ENCODE measurements at regions not wholly inside any gene's neighbourhood (a gene's known extent, or its start where the extent isn't known, plus 50 kb on each side); places are given as distances from the start of the nearest gene placed in this dataset.

GRCh38 chr22:42217752-42218280 is 52.6 kb downstream of the TCF20 start:
- H3K9me3 Mint-ChIP-seq: no peaks in the 10 kb centered on the region
- DNase-seq (ENCODE audit: low spot score): no peak
- H3K4me3 Mint-ChIP-seq (ENCODE audit: low read depth): no peak overlapping the region
- intact Hi-C loops (cut with micrococcal nuclease): loop anchor here (2.0 to 5.0 kb wide), 2 partner anchors 15 to 49 kb away; no protein-coding TSS in a partner anchor
- peaks cover 29% of the 10 kb centered on the region for H3K4me1 Mint-ChIP-seq (ENCODE audit: low read depth)
- peaks cover 23% of the 10 kb centered on the region for H3K36me3 Mint-ChIP-seq (ENCODE audit: low read depth)
- H3K27me3 Mint-ChIP-seq (ENCODE audit: low read depth): no peaks in the 10 kb centered on the region
- H3K27ac Mint-ChIP-seq: peak overlapping the region; percentile 89

GRCh38 chr22:42217019-42217751 is 53.3 kb downstream of the TCF20 start:
- Mint-ChIP-seq H3K27ac (peak overlapping the region; percentile 89), H3K9me3 (no peaks in the 10 kb centered on the region), H3K4me1 (ENCODE audit: low read depth) (peaks cover 23% of the 10 kb centered on the region), H3K27me3 (ENCODE audit: low read depth) (no peaks in the 10 kb centered on the region), H3K4me3 (ENCODE audit: low read depth) (no peak overlapping the region), H3K36me3 (ENCODE audit: low read depth) (peaks cover 27% of the 10 kb centered on the region)
- DNase-seq (ENCODE audit: low spot score): no peak
- intact Hi-C loops (cut with micrococcal nuclease): loop anchor here (2.0 to 5.0 kb wide), 2 partner anchors 14 to 50 kb away; no protein-coding TSS in a partner anchor

DNA sequence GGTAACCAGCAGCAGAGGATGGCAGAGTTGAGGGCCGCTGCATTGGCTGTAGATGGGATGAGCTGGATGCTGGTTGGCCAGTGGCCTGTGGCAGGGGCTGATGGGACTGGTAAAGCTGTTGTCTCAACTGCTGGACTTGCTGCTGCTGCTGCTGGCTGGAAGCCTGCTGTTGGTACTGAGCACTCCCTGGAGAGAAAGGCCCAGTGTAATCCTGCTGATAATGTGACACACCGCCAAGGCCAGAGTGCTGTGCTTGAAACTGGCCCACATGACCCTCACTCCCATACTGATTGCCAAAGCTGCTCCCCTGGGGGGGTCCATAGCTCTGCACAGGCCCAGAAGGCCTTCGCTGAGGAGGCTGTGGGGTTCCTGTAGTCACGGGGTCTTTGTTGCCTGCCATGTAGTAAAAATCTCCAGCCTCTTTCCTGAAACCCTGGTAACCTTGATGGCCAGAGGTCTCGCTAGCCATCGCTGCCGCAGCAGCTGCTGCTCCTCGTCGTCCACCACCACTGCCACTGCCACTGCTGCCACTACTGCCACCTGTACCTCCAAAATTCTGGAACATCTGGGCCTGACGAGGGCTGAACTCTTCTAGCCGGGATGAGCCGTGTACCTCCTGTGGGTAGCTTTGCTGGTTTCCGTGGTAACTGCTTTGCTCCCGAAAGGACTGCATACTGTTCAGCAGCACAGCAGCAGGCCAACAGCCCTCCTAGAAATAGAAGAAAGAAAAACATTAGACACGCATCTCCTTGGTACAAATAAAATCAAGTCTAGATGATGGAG is 55.6 kb downstream of the TCF20 start:
- Mint-ChIP-seq H3K9me3 (no peaks in the 10 kb centered on the region), H3K4me1 (ENCODE audit: low read depth) (peaks cover 27% of the 10 kb centered on the region), H3K27ac (no peak overlapping the region), H3K27me3 (ENCODE audit: low read depth) (no peaks in the 10 kb centered on the region), H3K36me3 (ENCODE audit: low read depth) (peaks cover 49% of the 10 kb centered on the region), H3K4me3 (ENCODE audit: low read depth) (no peak overlapping the region)
- DNase-seq (ENCODE audit: low spot score): no peak
- intact Hi-C loops (cut with micrococcal nuclease): loop anchor here (5.0 kb wide), 1 partner anchor 52 kb away; no protein-coding TSS in a partner anchor

DNA sequence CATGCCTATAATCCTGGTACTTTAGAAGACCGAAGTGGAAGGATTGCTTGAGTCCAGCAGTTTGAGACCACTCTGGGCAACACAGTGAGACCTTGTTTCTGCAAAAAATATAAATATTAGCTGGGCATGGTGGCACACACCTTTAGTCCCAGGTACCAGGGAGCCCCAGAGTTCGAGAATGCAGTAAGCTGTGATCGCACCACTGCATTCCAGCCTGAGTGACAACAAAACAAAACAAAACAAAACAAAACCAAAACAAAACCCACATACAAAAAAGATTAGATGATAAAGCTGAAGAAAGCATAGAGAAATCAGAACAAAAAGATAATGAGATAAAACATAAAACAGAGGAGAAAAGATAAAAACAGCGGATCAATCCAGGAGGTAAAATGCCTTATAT is 62.1 kb downstream of the TCF20 start:
- Mint-ChIP-seq H3K36me3 (ENCODE audit: low read depth) (peaks cover 69% of the 10 kb centered on the region), H3K4me3 (ENCODE audit: low read depth) (peak overlapping the region; percentile 7), H3K27ac (peak overlapping the region; percentile 53), H3K4me1 (ENCODE audit: low read depth) (peaks cover 36% of the 10 kb centered on the region), H3K9me3 (no peaks in the 10 kb centered on the region), H3K27me3 (ENCODE audit: low read depth) (no peaks in the 10 kb centered on the region)
- DNase-seq (ENCODE audit: low spot score): no peak
- intact Hi-C loops (cut with micrococcal nuclease): no loop called here

- H3K9me3 Mint-ChIP-seq: no peaks in the 10 kb centered on the region
- intact Hi-C loops (cut with micrococcal nuclease): no loop called here
- DNase-seq (ENCODE audit: low spot score): no peak
- H3K36me3 Mint-ChIP-seq (ENCODE audit: low read depth): peaks cover 67% of the 10 kb centered on the region
- no peaks in the 10 kb centered on the region for H3K27me3 Mint-ChIP-seq (ENCODE audit: low read depth)
- no peak overlapping the region for H3K4me3 Mint-ChIP-seq (ENCODE audit: low read depth)
- no peak overlapping the region for H3K27ac Mint-ChIP-seq
- H3K4me1 Mint-ChIP-seq (ENCODE audit: low read depth): peaks cover 41% of the 10 kb centered on the region
Measured at GRCh38 chr22:42207918-42208317, 62.5 kb downstream of the TCF20 start.

- no peak for DNase-seq (ENCODE audit: low spot score)
- Mint-ChIP-seq H3K9me3 (no peaks in the 10 kb centered on the region), H3K4me1 (ENCODE audit: low read depth) (peaks cover 47% of the 10 kb centered on the region), H3K27ac (no peak overlapping the region), H3K36me3 (ENCODE audit: low read depth) (peaks cover 57% of the 10 kb centered on the region), H3K27me3 (ENCODE audit: low read depth) (no peaks in the 10 kb centered on the region), H3K4me3 (ENCODE audit: low read depth) (no peak overlapping the region)
- intact Hi-C loops (cut with micrococcal nuclease): loop anchor here (2.0 kb wide), 1 partner anchor 13 kb away; no protein-coding TSS in a partner anchor
Measured at GRCh38 chr22:42203609-42204008, 66.8 kb downstream of the TCF20 start.

DNA sequence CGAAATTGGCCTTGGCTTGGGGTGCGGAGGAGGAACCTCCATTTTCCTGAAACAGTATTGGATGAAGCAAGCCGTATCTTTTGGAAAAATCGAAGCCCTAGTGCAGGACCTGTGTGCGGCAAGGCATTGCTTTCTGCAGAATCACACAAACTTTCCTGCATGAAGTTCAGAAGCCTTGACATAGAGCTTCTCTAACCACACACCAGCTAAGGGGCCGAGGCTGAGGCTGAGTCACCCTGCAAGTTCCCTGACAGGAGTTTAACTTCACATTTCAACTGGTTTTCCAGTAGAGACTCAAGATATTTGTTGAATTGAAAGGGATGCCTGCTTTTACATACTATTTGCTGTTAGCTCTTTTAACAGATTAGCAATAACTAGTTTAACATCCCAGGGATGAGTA is 67.8 kb downstream of the TCF20 start:
- DNase-seq (ENCODE audit: low spot score): peak; percentile 31
- H3K27me3 Mint-ChIP-seq (ENCODE audit: low read depth): no peaks in the 10 kb centered on the region
- H3K27ac Mint-ChIP-seq: peak overlapping the region; percentile 74
- H3K4me1 Mint-ChIP-seq (ENCODE audit: low read depth): peaks cover 43% of the 10 kb centered on the region
- no peaks in the 10 kb centered on the region for H3K9me3 Mint-ChIP-seq
- H3K36me3 Mint-ChIP-seq (ENCODE audit: low read depth): peaks cover 53% of the 10 kb centered on the region
- intact Hi-C loops (cut with micrococcal nuclease): loop anchor here (2.0 kb wide), 1 partner anchor 14 kb away; no protein-coding TSS in a partner anchor
- H3K4me3 Mint-ChIP-seq (ENCODE audit: low read depth): peak overlapping the region; percentile 71

- intact Hi-C loops (cut with micrococcal nuclease): loop anchor here (2.0 kb wide), 1 partner anchor 15 kb away; no protein-coding TSS in a partner anchor
- peaks cover 51% of the 10 kb centered on the region for H3K36me3 Mint-ChIP-seq (ENCODE audit: low read depth)
- no peaks in the 10 kb centered on the region for H3K27me3 Mint-ChIP-seq (ENCODE audit: low read depth)
- peak; percentile 20 for DNase-seq (ENCODE audit: low spot score)
- peaks cover 43% of the 10 kb centered on the region for H3K4me1 Mint-ChIP-seq (ENCODE audit: low read depth)
- peak overlapping the region; percentile 71 for H3K4me3 Mint-ChIP-seq (ENCODE audit: low read depth)
- peak overlapping the region; percentile 73 for H3K27ac Mint-ChIP-seq
- no peaks in the 10 kb centered on the region for H3K9me3 Mint-ChIP-seq
Measured at GRCh38 chr22:42202048-42202447, 68.4 kb downstream of the TCF20 start.

- DNase-seq (ENCODE audit: low spot score): no peak
- H3K9me3 Mint-ChIP-seq: no peaks in the 10 kb centered on the region
- no peaks in the 10 kb centered on the region for H3K27me3 Mint-ChIP-seq (ENCODE audit: low read depth)
- no peak overlapping the region for H3K27ac Mint-ChIP-seq
- H3K4me1 Mint-ChIP-seq (ENCODE audit: low read depth): peaks cover 44% of the 10 kb centered on the region
- peaks cover 33% of the 10 kb centered on the region for H3K36me3 Mint-ChIP-seq (ENCODE audit: low read depth)
- H3K4me3 Mint-ChIP-seq (ENCODE audit: low read depth): no peak overlapping the region
- intact Hi-C loops (cut with micrococcal nuclease): no loop called here
Measured at GRCh38 chr22:42199025-42199424, 68.4 kb upstream of the CYP2D6 start.

GRCh38 chr22:42198226-42198625 is 67.6 kb upstream of the CYP2D6 start:
- Mint-ChIP-seq H3K4me3 (ENCODE audit: low read depth) (no peak overlapping the region), H3K9me3 (no peaks in the 10 kb centered on the region), H3K36me3 (ENCODE audit: low read depth) (peaks cover 29% of the 10 kb centered on the region), H3K4me1 (ENCODE audit: low read depth) (peaks cover 44% of the 10 kb centered on the region), H3K27ac (no peak overlapping the region), H3K27me3 (ENCODE audit: low read depth) (no peaks in the 10 kb centered on the region)
- DNase-seq (ENCODE audit: low spot score): no peak
- intact Hi-C loops (cut with micrococcal nuclease): no loop called here

DNA sequence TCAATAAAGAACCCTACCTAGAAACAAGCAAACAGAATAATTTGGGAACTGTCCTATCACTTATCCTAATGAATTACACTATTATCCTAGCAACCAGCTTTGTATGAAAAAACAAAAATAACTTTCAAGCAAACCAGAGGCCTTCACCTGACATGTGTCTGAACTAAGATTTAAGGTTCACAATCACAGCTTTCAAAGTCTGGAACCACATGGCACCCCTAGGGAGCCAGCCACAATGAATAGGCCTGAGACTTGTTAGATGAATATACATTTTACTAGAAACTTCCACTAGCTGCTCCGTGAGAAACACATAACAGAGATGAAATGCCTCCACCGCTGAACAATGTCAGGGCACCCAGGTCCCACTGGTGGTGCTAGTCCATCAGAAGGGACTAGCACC is 65.8 kb upstream of the CYP2D6 start:
- Mint-ChIP-seq H3K4me3 (ENCODE audit: low read depth) (no peak overlapping the region), H3K9me3 (no peaks in the 10 kb centered on the region), H3K36me3 (ENCODE audit: low read depth) (peaks cover 22% of the 10 kb centered on the region), H3K27me3 (ENCODE audit: low read depth) (no peaks in the 10 kb centered on the region), H3K4me1 (ENCODE audit: low read depth) (peaks cover 37% of the 10 kb centered on the region), H3K27ac (no peak overlapping the region)
- DNase-seq (ENCODE audit: low spot score): no peak
- intact Hi-C loops (cut with micrococcal nuclease): no loop called here

- Mint-ChIP-seq H3K36me3 (ENCODE audit: low read depth) (peaks cover 9% of the 10 kb centered on the region), H3K4me1 (ENCODE audit: low read depth) (peaks cover 31% of the 10 kb centered on the region), H3K27me3 (ENCODE audit: low read depth) (no peaks in the 10 kb centered on the region), H3K9me3 (no peaks in the 10 kb centered on the region), H3K4me3 (ENCODE audit: low read depth) (no peak overlapping the region), H3K27ac (no peak overlapping the region)
- no peak for DNase-seq (ENCODE audit: low spot score)
- intact Hi-C loops (cut with micrococcal nuclease): no loop called here
Measured at GRCh38 chr22:42194953-42195352, 64.3 kb upstream of the CYP2D6 start.
